GM23338 (cell line): ENCODE measurements at regions not wholly inside any gene's neighbourhood (a gene's known extent, or its start where the extent isn't known, plus 50 kb on each side); places are given as distances from the start of the nearest gene placed in this dataset.

Source experiments
- ATAC-seq: fragments of 200-7000 bp; cut with Tn5 transposase; 3 replicates; pipeline ENCODE4 v1.9.1; 2020
- DNase-seq: peaks from one replicate; pipeline ENCODE4 v3.0.0-alpha.2; 2015; ENCODE audit warnings: low spot score
- H2AFZ ChIP-seq: fragments of 200-600 bp; sonication (generic); 2 replicates; pipeline ENCODE4 v1.8.0; 2016; ENCODE audit warnings: antibody characterized with exemption, mild to moderate bottlenecking, moderate library complexity
- H3F3A ChIP-seq: fragments of 200-600 bp; sonication (generic); replicated peaks from 2 replicates; pipeline ENCODE4 v1.8.0; 2017; ENCODE audit warnings: antibody characterized with exemption, mixed run types, low read depth
- H3K27ac ChIP-seq: fragments of 200-600 bp; sonication (generic); 2 replicates; pipeline ENCODE4 v1.6.1; 2016; ENCODE audit warnings: low read depth
- H3K27me3 ChIP-seq: fragments of 200-600 bp; sonication (generic); 2 replicates; pipeline ENCODE4 v1.8.0; 2016; ENCODE audit warnings: mild to moderate bottlenecking, mixed run types, moderate library complexity; ENCODE audit not compliant: insufficient read depth
- H3K36me3 ChIP-seq: fragments of 200-600 bp; sonication (generic); 2 replicates; pipeline ENCODE4 v1.8.0; 2016; ENCODE audit warnings: mild to moderate bottlenecking; ENCODE audit not compliant: insufficient read depth
- H3K4me1 ChIP-seq: fragments of 200-600 bp; sonication (generic); 2 replicates; pipeline ENCODE4 v1.8.0; 2016; ENCODE audit warnings: mild to moderate bottlenecking, moderate library complexity; ENCODE audit not compliant: insufficient read depth
- H3K4me2 ChIP-seq: fragments of 200-600 bp; sonication (generic); 2 replicates; pipeline ENCODE4 v1.7.1; 2017; ENCODE audit warnings: mixed run types
- H3K4me3 ChIP-seq: fragments of 200-600 bp; sonication (generic); 2 replicates; pipeline ENCODE4 v1.6.1; 2016; ENCODE audit warnings: mixed run types
- H3K79me2 ChIP-seq: fragments of 200-600 bp; sonication (generic); replicated peaks from 2 replicates; pipeline ENCODE4 v1.8.0; 2017; ENCODE audit warnings: mild to moderate bottlenecking; ENCODE audit not compliant: insufficient read depth
- H3K9me2 ChIP-seq: fragments of 200-600 bp; sonication (generic); 2 replicates; pipeline ENCODE4 v1.8.0; 2017; ENCODE audit not compliant: insufficient read depth
- H4K20me1 ChIP-seq: fragments of 200-600 bp; sonication (generic); replicated peaks from 2 replicates; pipeline ENCODE4 v1.8.0; 2017; ENCODE audit warnings: mild to moderate bottlenecking; ENCODE audit not compliant: insufficient read depth
- H3K27ac Mint-ChIP-seq: 2 replicates; pipeline ENCODE4 v1.8.0; 2020; ENCODE audit warnings: inconsistent platforms, mild to moderate bottlenecking, moderate library complexity, mixed read lengths
- H3K27me3 Mint-ChIP-seq: 3 replicates; pipeline ENCODE4 v1.8.0; 2022; ENCODE audit warnings: low read depth, mild to moderate bottlenecking, moderate library complexity, mixed read lengths, inconsistent platforms; ENCODE audit not compliant: insufficient read depth, poor library complexity
- H3K36me3 Mint-ChIP-seq: 3 replicates; pipeline ENCODE4 v1.8.0; 2021; ENCODE audit warnings: low read depth, mild to moderate bottlenecking, inconsistent platforms, moderate library complexity, mixed read lengths
- H3K4me1 Mint-ChIP-seq: 3 replicates; pipeline ENCODE4 v1.8.0; 2020; ENCODE audit warnings: mild to moderate bottlenecking, inconsistent platforms, mixed read lengths
- H3K4me3 Mint-ChIP-seq: 3 replicates; pipeline ENCODE4 v1.8.0; 2021; ENCODE audit warnings: moderate library complexity, mild to moderate bottlenecking, inconsistent platforms, mixed read lengths
- H3K9me3 Mint-ChIP-seq: 3 replicates; pipeline ENCODE4 v1.8.0; 2020; ENCODE audit warnings: moderate library complexity, mild to moderate bottlenecking, inconsistent platforms, mixed read lengths
- CREB1 ChIP-seq: fragments of 250-450 bp; sonication (Bioruptor Pico); IDR thresholded peaks from 2 replicates; pipeline ENCODE4 v1.5.0; 2020; ENCODE audit warnings: low read depth, mild to moderate bottlenecking, moderate library complexity
- CTCF ChIP-seq, 2 experiments: fragments of 200-600 bp in 1 of 2; sonication (generic) in 1 of 2; conservative IDR thresholded peaks; 2 replicates each; pipeline versions ENCODE4 v1.5.1 to v1.6.1; 2016 to 2017; ENCODE audit warnings: antibody characterized with exemption in 2 of 2, low read depth in 2 of 2, mild to moderate bottlenecking in 2 of 2, moderate library complexity in 1 of 2
- ETS1 ChIP-seq: IDR thresholded peaks from 2 replicates; pipeline ENCODE4 v1.6.1; 2016; ENCODE audit warnings: antibody characterized with exemption
- EZH2 ChIP-seq: fragments of 200-600 bp; sonication (generic); IDR thresholded peaks from one replicate; pipeline ENCODE4 v1.8.0; 2017; ENCODE audit warnings: antibody characterized with exemption, mild to moderate bottlenecking, low read depth; ENCODE audit not compliant: unreplicated experiment
- EZH2phosphoT487 ChIP-seq: fragments of 200-600 bp; sonication (generic); IDR thresholded peaks from one replicate; pipeline ENCODE4 v1.8.1; 2018; ENCODE audit warnings: antibody characterized with exemption; ENCODE audit not compliant: unreplicated experiment
- JUNB ChIP-seq: IDR thresholded peaks from one replicate; pipeline ENCODE4 v1.6.1; 2016; ENCODE audit warnings: antibody characterized with exemption; ENCODE audit not compliant: unreplicated experiment
- POLR2AphosphoS5 ChIP-seq: IDR thresholded peaks from 2 replicates; pipeline ENCODE4 v1.6.1; 2016; ENCODE audit warnings: antibody characterized with exemption, low read depth
- REST ChIP-seq: IDR thresholded peaks from one replicate; pipeline ENCODE4 v1.6.1; 2018; ENCODE audit warnings: antibody characterized with exemption; ENCODE audit not compliant: unreplicated experiment
- ZNF114 ChIP-seq: fragments of 250-450 bp; sonication (Bioruptor Pico); IDR thresholded peaks from 2 replicates; pipeline ENCODE4 v1.5.0; 2020; ENCODE audit warnings: mild to moderate bottlenecking, moderate library complexity
- TF ChIP-seq, protein P1 (sequence below): fragments of 250-450 bp; sonication (Bioruptor Pico); IDR thresholded peaks from 2 replicates; pipeline ENCODE4 v1.5.0; 2020; ENCODE audit warnings: mild to moderate bottlenecking, moderate library complexity

GRCh38 chr6:81988871-81989270 is 236.4 kb upstream of the TENT5A start:
- no peaks in the 10 kb centered on the region for H3K36me3 ChIP-seq
- H3K27ac ChIP-seq = no peak overlapping the region
- H4K20me1 ChIP-seq = no peaks in the 10 kb centered on the region
- no peak overlapping the region for H3K27ac Mint-ChIP-seq
- H3K79me2 ChIP-seq = no peaks in the 10 kb centered on the region
- no peak overlapping the region for H3K4me2 ChIP-seq
- no peak overlapping the region for H2AFZ ChIP-seq
- H3K9me2 ChIP-seq = no peaks in the 10 kb centered on the region
- H3K4me3 ChIP-seq = no peak overlapping the region
- H3K9me3 Mint-ChIP-seq = no peaks in the 10 kb centered on the region
- H3K27me3 ChIP-seq = no peaks in the 10 kb centered on the region
- no peaks in the 10 kb centered on the region for H3K27me3 Mint-ChIP-seq
- no peak for ATAC-seq
- 0 out of 3 replicates have a peak, but pooled peaks cover 4% of the 10 kb centered on the region for H3K36me3 Mint-ChIP-seq
- H3K4me1 Mint-ChIP-seq = peaks cover 13% of the 10 kb centered on the region; the same call in 2 of the 3 replicates
- peaks cover 9% of the 10 kb centered on the region for H3K4me1 ChIP-seq
- no peak for DNase-seq
- H3F3A ChIP-seq = no peaks in the 10 kb centered on the region
- no peak overlapping the region for H3K4me3 Mint-ChIP-seq
- no peak for TF ChIP-seq ZNF114 (CRISPR knock-in tag)
- no peak for TF ChIP-seq POLR2AphosphoS5
- TF ChIP-seq EZH2phosphoT487 = no peak
- no peak for TF ChIP-seq CTCF (conservative IDR thresholded peaks at IDR 0.05; ENCODE audit: low read depth in 2 of 2)
- no peak for TF ChIP-seq JUNB
- TF ChIP-seq, protein P1, sequence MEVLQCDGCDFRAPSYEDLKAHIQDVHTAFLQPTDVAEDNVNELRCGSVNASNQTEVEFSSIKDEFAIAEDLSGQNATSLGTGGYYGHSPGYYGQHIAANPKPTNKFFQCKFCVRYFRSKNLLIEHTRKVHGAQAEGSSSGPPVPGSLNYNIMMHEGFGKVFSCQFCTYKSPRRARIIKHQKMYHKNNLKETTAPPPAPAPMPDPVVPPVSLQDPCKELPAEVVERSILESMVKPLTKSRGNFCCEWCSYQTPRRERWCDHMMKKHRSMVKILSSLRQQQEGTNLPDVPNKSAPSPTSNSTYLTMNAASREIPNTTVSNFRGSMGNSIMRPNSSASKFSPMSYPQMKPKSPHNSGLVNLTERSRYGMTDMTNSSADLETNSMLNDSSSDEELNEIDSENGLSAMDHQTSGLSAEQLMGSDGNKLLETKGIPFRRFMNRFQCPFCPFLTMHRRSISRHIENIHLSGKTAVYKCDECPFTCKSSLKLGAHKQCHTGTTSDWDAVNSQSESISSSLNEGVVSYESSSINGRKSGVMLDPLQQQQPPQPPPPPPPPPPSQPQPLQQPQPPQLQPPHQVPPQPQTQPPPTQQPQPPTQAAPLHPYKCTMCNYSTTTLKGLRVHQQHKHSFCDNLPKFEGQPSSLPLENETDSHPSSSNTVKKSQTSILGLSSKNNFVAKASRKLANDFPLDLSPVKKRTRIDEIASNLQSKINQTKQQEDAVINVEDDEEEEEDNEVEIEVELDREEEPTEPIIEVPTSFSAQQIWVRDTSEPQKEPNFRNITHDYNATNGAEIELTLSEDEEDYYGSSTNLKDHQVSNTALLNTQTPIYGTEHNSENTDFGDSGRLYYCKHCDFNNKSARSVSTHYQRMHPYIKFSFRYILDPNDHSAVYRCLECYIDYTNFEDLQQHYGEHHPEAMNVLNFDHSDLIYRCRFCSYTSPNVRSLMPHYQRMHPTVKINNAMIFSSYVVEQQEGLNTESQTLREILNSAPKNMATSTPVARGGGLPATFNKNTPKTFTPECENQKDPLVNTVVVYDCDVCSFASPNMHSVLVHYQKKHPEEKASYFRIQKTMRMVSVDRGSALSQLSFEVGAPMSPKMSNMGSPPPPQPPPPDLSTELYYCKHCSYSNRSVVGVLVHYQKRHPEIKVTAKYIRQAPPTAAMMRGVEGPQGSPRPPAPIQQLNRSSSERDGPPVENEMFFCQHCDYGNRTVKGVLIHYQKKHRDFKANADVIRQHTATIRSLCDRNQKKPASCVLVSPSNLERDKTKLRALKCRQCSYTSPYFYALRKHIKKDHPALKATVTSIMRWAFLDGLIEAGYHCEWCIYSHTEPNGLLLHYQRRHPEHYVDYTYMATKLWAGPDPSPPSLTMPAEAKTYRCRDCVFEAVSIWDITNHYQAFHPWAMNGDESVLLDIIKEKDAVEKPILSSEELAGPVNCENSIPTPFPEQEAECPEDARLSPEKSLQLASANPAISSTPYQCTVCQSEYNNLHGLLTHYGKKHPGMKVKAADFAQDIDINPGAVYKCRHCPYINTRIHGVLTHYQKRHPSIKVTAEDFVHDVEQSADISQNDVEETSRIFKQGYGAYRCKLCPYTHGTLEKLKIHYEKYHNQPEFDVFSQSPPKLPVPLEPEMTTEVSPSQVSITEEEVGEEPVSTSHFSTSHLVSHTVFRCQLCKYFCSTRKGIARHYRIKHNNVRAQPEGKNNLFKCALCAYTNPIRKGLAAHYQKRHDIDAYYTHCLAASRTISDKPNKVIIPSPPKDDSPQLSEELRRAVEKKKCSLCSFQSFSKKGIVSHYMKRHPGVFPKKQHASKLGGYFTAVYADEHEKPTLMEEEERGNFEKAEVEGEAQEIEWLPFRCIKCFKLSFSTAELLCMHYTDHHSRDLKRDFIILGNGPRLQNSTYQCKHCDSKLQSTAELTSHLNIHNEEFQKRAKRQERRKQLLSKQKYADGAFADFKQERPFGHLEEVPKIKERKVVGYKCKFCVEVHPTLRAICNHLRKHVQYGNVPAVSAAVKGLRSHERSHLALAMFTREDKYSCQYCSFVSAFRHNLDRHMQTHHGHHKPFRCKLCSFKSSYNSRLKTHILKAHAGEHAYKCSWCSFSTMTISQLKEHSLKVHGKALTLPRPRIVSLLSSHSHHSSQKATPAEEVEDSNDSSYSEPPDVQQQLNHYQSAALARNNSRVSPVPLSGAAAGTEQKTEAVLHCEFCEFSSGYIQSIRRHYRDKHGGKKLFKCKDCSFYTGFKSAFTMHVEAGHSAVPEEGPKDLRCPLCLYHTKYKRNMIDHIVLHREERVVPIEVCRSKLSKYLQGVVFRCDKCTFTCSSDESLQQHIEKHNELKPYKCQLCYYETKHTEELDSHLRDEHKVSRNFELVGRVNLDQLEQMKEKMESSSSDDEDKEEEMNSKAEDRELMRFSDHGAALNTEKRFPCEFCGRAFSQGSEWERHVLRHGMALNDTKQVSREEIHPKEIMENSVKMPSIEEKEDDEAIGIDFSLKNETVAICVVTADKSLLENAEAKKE (CRISPR knock-in tag) = no peak
- TF ChIP-seq ETS1 = no peak
- TF ChIP-seq CREB1 (CRISPR knock-in tag) = no peak
- no peak for TF ChIP-seq REST
- no peak for TF ChIP-seq EZH2
